SJCRH30 (cell line): ENCODE measurements at regions not wholly inside any gene's neighbourhood (a gene's known extent, or its start where the extent isn't known, plus 50 kb on each side); places are given as distances from the start of the nearest gene placed in this dataset.
A peak's percentile ranks its signal among the peaks of the same experiment; 100 is the strongest.

Experiments
- DNase-seq, 2 experiments: peaks; one replicate each; pipeline ENCODE4 v3.0.0-alpha.2; 2015 to 2020
- H3K27ac ChIP-seq: fragments of 250-450 bp; sonication (Bioruptor Pico); 2 replicates; pipeline ENCODE4 v1.5.1; 2020; ENCODE audit warnings: mild to moderate bottlenecking, moderate library complexity
- H3K27me3 ChIP-seq: fragments of 250-450 bp; sonication (Bioruptor Pico); 2 replicates; pipeline ENCODE4 v1.5.1; 2020; ENCODE audit warnings: mild to moderate bottlenecking, moderate library complexity
- H3K36me3 ChIP-seq: fragments of 250-450 bp; sonication (Bioruptor Pico); 2 replicates; pipeline ENCODE4 v1.5.1; 2020; ENCODE audit warnings: mild to moderate bottlenecking, moderate library complexity
- H3K4me1 ChIP-seq: fragments of 250-450 bp; sonication (Bioruptor Pico); 2 replicates; pipeline ENCODE4 v1.5.1; 2020; ENCODE audit warnings: mild to moderate bottlenecking, moderate library complexity
- H3K4me3 ChIP-seq: fragments of 250-450 bp; sonication (Bioruptor Pico); 2 replicates; pipeline ENCODE4 v1.5.1; 2020; ENCODE audit warnings: mild to moderate bottlenecking, moderate library complexity
- H3K9me3 ChIP-seq: fragments of 250-450 bp; sonication (Bioruptor Pico); replicated peaks from 2 replicates; pipeline ENCODE4 v1.5.1; 2020; ENCODE audit warnings: mild to moderate bottlenecking, moderate library complexity

DNA sequence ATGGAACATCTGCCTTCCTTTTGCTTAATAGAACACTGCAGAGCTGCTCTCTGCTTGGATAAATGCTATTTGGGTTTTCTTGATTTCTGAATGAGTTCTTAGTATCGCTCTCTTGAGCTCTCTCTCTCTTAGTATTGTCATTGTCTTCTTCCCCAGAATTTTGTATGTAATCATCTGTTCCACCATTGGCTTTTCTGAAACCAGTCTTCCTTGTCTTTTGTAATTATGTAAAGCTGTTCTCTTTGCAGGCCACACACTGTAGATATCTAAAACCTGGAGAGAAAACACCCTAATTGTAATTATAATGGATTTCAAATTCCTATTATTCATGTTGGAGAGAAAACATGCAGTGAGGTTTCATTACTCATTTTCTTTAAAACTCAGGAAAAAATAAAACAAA is 333.1 kb upstream of the CHAC2 start:
- Histone ChIP-seq H3K4me1 (peaks cover 30% of the 10 kb centered on the region), H3K9me3 (no peaks in the 10 kb centered on the region), H3K27me3 (no peaks in the 10 kb centered on the region), H3K4me3 (no peak overlapping the region), H3K27ac (no peak overlapping the region), H3K36me3 (no peaks in the 10 kb centered on the region)
- DNase-seq, result no peak

DNA sequence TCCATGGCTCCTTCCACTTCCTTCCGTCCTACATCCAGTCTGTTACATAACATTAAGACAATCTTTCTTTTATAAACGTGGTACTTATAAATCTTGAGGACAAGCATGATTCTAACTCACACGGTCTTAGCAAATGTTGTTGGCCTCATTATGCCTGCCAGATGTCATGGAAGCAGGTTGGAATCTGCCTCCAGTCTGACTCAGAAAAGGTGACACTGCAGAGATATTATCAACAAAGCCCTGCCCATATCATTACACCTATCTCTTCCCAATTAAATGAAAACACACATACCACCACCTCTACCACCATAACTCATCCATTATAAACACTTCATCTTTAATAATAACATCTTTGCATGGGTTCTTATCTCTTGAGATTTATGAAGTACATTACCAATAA is 334.7 kb upstream of the CHAC2 start:
- no peaks in the 10 kb centered on the region for H3K9me3 ChIP-seq
- no peak overlapping the region for H3K4me3 ChIP-seq
- H3K4me1 ChIP-seq, result peaks cover 15% of the 10 kb centered on the region
- H3K36me3 ChIP-seq, result no peaks in the 10 kb centered on the region
- no peak for DNase-seq
- H3K27me3 ChIP-seq, result no peaks in the 10 kb centered on the region
- no peak overlapping the region for H3K27ac ChIP-seq

DNA sequence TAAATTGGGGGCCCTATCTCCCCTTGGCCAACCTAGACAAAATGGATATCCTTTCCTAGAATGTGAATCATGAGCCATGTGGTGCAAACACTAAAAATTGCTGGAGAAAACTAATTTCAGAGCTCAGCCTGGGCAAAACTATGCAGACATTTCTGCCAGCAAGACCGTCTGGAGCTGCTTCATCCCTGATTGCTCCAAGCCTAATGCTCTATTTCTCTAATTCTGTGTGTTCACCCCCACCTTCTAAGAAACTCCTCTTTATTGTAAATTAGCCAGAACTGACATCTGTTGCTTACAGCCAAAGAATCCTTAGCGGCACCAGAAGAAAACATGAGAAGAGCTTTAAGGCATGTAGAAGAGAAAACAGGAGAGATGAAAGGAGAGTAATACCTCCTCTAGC is 337.7 kb upstream of the CHAC2 start:
- H3K9me3 ChIP-seq, result no peaks in the 10 kb centered on the region
- no peak overlapping the region for H3K4me3 ChIP-seq
- H3K4me1 ChIP-seq, result no peaks in the 10 kb centered on the region
- no peak overlapping the region for H3K27ac ChIP-seq
- no peaks in the 10 kb centered on the region for H3K27me3 ChIP-seq
- H3K36me3 ChIP-seq, result no peaks in the 10 kb centered on the region
- no peak for DNase-seq

GRCh38 chr2:53424902-53425301 is 342.7 kb upstream of the CHAC2 start:
- Histone ChIP-seq H3K36me3 (no peaks in the 10 kb centered on the region), H3K27me3 (no peaks in the 10 kb centered on the region), H3K4me1 (no peaks in the 10 kb centered on the region), H3K27ac (no peak overlapping the region), H3K9me3 (no peaks in the 10 kb centered on the region), H3K4me3 (no peak overlapping the region)
- DNase-seq, result no peak

- Histone ChIP-seq H3K36me3 (no peaks in the 10 kb centered on the region), H3K9me3 (0 out of 2 replicates have a peak, but pooled peaks cover 2% of the 10 kb centered on the region), H3K27ac (no peak overlapping the region), H3K4me1 (no peaks in the 10 kb centered on the region), H3K4me3 (no peak overlapping the region), H3K27me3 (no peaks in the 10 kb centered on the region)
- no peak for DNase-seq
Measured at GRCh38 chr2:53423465-53423864, 344.1 kb upstream of the CHAC2 start.

- Histone ChIP-seq H3K27me3 (no peaks in the 10 kb centered on the region), H3K36me3 (no peaks in the 10 kb centered on the region), H3K27ac (no peak overlapping the region), H3K4me3 (no peak overlapping the region), H3K4me1 (no peaks in the 10 kb centered on the region), H3K9me3 (0 out of 2 replicates have a peak, but pooled peaks cover 2% of the 10 kb centered on the region)
- DNase-seq, result peak; percentile 43 to 73
Measured at GRCh38 chr2:53422979-53423378, 344.6 kb upstream of the CHAC2 start.

DNA sequence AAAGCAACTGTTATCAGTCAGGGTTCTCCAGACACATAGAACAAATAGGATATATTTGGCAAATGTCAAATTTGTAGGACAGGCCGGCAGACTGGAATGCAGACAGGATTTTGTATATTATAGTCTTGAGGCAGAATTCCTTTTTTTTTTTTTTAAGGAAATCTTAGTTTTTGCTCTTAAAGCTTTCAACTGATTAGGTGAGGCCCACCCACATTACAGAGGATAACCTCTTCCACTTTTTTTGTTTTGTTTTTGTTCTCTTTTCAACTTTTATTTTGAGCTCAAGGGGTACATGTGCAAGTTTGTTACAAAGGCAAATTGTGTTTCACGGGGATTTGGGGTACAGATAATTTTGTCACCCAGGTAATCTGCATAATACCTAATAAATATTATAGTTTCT is 350.2 kb upstream of the CHAC2 start:
- Histone ChIP-seq H3K27ac (no peak overlapping the region), H3K4me3 (no peak overlapping the region), H3K9me3 (0 out of 2 replicates have a peak, but pooled peaks cover 2% of the 10 kb centered on the region), H3K27me3 (no peaks in the 10 kb centered on the region), H3K36me3 (no peaks in the 10 kb centered on the region), H3K4me1 (no peaks in the 10 kb centered on the region)
- no peak for DNase-seq

GRCh38 chr2:53407363-53408080 is 360.1 kb upstream of the CHAC2 start:
- Histone ChIP-seq H3K27me3 (no peaks in the 10 kb centered on the region), H3K27ac (no peak overlapping the region), H3K36me3 (no peaks in the 10 kb centered on the region), H3K4me3 (no peak overlapping the region), H3K9me3 (peaks cover 2% of the 10 kb centered on the region; the same call in 1 of the 2 replicates), H3K4me1 (no peaks in the 10 kb centered on the region)
- DNase-seq, result no peak

DNA sequence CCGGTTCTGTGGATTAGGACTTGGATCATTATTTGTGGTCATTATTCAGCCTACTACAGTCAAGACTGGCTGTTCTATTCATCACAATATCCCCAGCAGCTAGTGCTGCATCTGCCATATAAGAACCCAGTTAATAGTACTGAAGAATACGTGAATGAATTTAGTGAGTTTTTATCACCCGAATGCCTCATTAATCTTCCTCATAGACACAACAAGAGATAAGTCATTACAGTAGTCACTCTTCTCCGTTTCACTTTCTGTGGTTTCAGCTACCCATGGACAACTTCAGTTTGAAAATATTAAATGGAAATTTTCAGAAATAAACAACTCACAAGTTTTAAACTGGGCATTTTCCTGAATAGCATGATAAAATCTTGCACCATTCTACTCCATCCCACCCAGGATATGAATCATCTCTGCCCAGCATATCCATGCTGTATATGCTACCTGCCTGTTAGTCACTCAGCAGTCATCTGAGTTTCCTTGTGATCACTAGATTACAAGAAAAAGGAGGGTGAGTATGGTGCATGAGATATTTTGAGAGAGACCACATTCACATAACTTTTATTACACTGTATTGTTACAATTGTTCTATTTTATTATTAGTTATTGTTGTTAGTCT is 363.7 kb upstream of the CHAC2 start:
- Histone ChIP-seq H3K9me3 (peaks cover 2% of the 10 kb centered on the region; the same call in 1 of the 2 replicates), H3K36me3 (no peaks in the 10 kb centered on the region), H3K27me3 (no peaks in the 10 kb centered on the region), H3K27ac (no peak overlapping the region), H3K4me1 (peaks cover 5% of the 10 kb centered on the region; the same call in 1 of the 2 replicates), H3K4me3 (no peak overlapping the region)
- DNase-seq, result no peak

DNA sequence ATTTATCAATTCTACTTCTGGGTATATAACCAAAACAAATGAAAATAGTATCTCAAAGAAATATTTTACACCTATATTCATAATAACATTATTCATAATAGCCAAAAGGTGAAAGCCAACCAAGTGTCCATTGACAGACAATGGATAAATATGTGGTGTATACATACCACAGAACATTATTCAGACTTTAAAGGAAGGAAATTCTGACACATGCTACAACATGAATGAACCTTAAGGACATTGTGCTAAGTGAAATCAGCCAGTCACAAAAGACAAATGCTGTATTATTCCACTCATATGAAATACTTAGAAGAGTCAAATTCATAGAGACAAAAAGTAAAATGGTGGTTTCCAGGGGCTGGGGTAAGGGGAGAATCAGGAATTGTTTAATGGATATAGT is 370.5 kb upstream of the CHAC2 start:
- Histone ChIP-seq H3K27ac (no peak overlapping the region), H3K36me3 (no peaks in the 10 kb centered on the region; the same call in 1 of the 2 replicates), H3K9me3 (no peaks in the 10 kb centered on the region), H3K27me3 (no peaks in the 10 kb centered on the region), H3K4me1 (peaks cover 5% of the 10 kb centered on the region; the same call in 1 of the 2 replicates), H3K4me3 (no peak overlapping the region)
- DNase-seq, result no peak

- H3K9me3 ChIP-seq, result no peaks in the 10 kb centered on the region
- no peak overlapping the region for H3K4me3 ChIP-seq
- H3K27ac ChIP-seq, result no peak overlapping the region
- no peaks in the 10 kb centered on the region for H3K27me3 ChIP-seq
- no peaks in the 10 kb centered on the region for H3K36me3 ChIP-seq
- H3K4me1 ChIP-seq, result no peaks in the 10 kb centered on the region
- no peak for DNase-seq
Measured at GRCh38 chr2:53381271-53381670, 386.3 kb upstream of the CHAC2 start.

DNA sequence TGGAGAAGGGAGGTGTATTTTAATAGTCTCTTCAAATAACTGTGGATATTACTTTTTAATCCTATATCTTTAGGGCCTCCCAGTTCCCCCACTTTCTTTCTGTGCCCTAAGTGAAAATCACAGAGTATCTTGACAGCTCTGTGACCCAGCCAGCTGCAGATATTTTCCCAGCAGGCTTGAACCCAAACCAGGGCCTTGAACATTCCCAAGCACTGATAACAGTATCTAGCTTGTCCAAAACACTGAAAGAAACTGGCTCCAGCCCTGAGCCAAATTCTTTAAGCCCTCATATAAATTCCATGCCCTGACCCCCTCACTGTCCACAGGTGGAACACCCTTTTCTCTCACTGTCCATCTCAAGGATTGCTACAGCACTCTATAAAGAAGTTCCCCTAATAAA is 388.1 kb upstream of the CHAC2 start:
- DNase-seq, result no peak
- Histone ChIP-seq H3K27me3 (no peaks in the 10 kb centered on the region), H3K4me3 (no peak overlapping the region), H3K27ac (no peak overlapping the region), H3K36me3 (no peaks in the 10 kb centered on the region), H3K9me3 (no peaks in the 10 kb centered on the region), H3K4me1 (no peaks in the 10 kb centered on the region)

GRCh38 chr2:53378791-53379190 is 388.8 kb upstream of the CHAC2 start:
- Histone ChIP-seq H3K4me1 (no peaks in the 10 kb centered on the region), H3K27ac (no peak overlapping the region), H3K27me3 (no peaks in the 10 kb centered on the region)

GRCh38 chr2:53373126-53373525 is 394.5 kb upstream of the CHAC2 start:
- DNase-seq, result no peak
- Histone ChIP-seq H3K4me3 (no peak overlapping the region), H3K27me3 (no peaks in the 10 kb centered on the region), H3K27ac (no peak overlapping the region), H3K36me3 (no peaks in the 10 kb centered on the region), H3K4me1 (no peaks in the 10 kb centered on the region), H3K9me3 (no peaks in the 10 kb centered on the region)

More at GRCh38 chr2:53378791-53379190, 388.8 kb upstream of the CHAC2 start:
- Histone ChIP-seq H3K36me3 (no peaks in the 10 kb centered on the region), H3K9me3 (no peaks in the 10 kb centered on the region), H3K4me3 (no peak overlapping the region)
- no peak for DNase-seq

GRCh38 chr2:53366543-53366942 is 401.1 kb upstream of the CHAC2 start:
- Histone ChIP-seq H3K36me3 (no peaks in the 10 kb centered on the region), H3K9me3 (no peaks in the 10 kb centered on the region), H3K4me3 (no peak overlapping the region), H3K4me1 (no peaks in the 10 kb centered on the region), H3K27ac (no peak overlapping the region), H3K27me3 (no peaks in the 10 kb centered on the region)
- DNase-seq, result no peak

- H3K36me3 ChIP-seq, result no peaks in the 10 kb centered on the region
- DNase-seq, result no peak
Measured at GRCh38 chr2:53362934-53363333, 404.7 kb upstream of the CHAC2 start.

More at GRCh38 chr2:53362934-53363333, 404.7 kb upstream of the CHAC2 start:
- Histone ChIP-seq H3K9me3 (0 out of 2 replicates have a peak, but pooled peaks cover 4% of the 10 kb centered on the region), H3K27ac (no peak overlapping the region), H3K4me3 (no peak overlapping the region), H3K27me3 (no peaks in the 10 kb centered on the region), H3K4me1 (no peaks in the 10 kb centered on the region)
